ENCODE measurements at regions not wholly inside any gene's neighbourhood (a gene's known extent, or its start where the extent isn't known, plus 50 kb on each side); places are given as distances from the start of the nearest gene placed in this dataset.
"Not testable (repeated sequence)": the region's sequence is repeated elsewhere in the genome, so short reads cannot be mapped to it uniquely, and the experiment has no call there.

GRCh38 chr17:63231015-63231620 is 215.0 kb downstream of the CYB561 start:
- H3K27ac ChIP-seq; DNase-seq (ENCODE audit: low read depth, low spot score): not testable (repeated sequence)

- no peak for DNase-seq (ENCODE audit: low read depth, low spot score)
- H3K27ac ChIP-seq, result no peak overlapping the region
These were observed 213.4 kb downstream of the CYB561 start for GRCh38 chr17:63232565-63233310.

GRCh38 chr17:63240106-63240505 is 206.0 kb downstream of the CYB561 start:
- no peak for DNase-seq (ENCODE audit: low read depth, low spot score)
- no peak overlapping the region for H3K27ac ChIP-seq

GRCh38 chr17:63246344-63246743 is 199.8 kb downstream of the CYB561 start:
- DNase-seq (ENCODE audit: low read depth, low spot score), result no peak

DNA sequence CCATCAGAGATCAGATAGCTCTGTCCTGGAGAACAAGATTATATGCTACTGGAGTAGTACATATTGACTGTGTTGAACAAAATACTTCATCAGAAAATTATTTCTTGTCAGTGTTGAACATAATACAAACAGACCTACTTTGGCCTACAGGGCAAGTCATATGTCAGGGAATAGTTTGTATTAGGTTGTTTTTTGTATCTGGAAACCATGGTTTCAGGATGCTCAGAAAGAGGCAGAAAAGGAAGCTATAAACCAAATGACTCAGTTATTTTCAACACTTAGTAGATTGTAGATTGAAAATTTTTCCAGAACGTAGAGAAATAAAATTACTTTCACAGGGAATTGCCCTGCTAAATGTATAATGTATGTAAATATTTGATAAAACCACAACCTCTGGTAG is 198.4 kb downstream of the CYB561 start:
- H3K27ac ChIP-seq, result no peak overlapping the region
- DNase-seq (ENCODE audit: low read depth, low spot score), result no peak

More at GRCh38 chr17:63246344-63246743, 199.8 kb downstream of the CYB561 start:
- no peak overlapping the region for H3K27ac ChIP-seq

DNA sequence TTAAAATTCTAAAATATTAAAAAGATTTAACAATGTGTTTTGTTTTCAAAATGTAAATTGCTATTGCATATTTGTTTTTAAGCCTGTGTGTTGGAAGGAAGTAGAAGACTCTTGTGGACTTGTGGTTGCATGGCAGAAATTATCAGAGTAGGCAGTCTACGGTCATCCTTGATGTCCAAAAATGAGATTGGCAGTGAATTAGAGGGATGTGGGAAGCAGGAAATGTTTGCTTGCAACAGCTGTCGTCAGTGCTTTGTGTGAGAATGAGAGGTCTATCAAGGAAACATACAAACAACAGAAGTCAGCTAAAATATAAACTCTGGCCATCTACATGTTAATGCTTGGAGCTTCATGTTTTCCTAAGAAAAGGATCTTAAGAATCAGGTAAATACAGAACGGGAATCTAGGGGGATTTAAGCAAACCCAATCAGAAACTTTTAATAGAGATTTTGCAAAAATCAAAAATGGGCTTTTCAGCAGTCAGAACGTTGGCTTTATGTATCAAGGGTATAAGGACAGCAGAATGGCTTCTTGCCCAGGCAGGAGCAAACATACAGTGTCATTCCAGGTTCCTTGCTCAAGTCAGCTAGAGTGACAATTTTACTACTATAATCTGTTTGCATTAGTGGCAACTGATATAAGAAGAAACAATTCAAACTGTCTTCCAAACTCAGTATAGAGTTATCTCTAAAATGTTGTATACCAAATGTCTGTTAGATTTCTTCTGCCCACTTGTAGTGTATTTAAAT is 196.7 kb downstream of the CYB561 start:
- no peak overlapping the region for H3K27ac ChIP-seq
- DNase-seq (ENCODE audit: low read depth, low spot score), result no peak

DNA sequence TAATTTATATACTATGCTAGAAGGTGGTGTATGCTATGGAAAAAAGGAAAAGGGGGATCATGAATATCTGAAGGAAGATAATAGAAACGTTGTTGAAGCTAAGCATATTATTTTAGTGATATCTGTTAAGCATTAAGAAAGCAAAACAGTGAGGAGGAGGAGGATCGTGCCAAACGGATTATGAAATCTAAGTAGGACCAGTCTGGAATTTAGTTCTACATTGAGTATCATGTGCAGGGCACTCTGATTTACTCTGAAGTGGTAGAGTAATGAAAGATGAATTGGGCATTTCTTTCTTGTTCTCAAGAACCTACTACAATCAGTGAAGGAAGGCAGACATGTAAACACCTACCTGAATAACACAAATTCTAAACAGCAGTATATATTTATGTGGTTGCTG is 195.3 kb downstream of the CYB561 start:
- H3K27ac ChIP-seq, result no peak overlapping the region
- DNase-seq (ENCODE audit: low read depth, low spot score), result no peak

GRCh38 chr17:63258785-63259184 is 187.3 kb downstream of the CYB561 start:
- DNase-seq (ENCODE audit: low read depth, low spot score), result no peak
- no peak overlapping the region for H3K27ac ChIP-seq

GRCh38 chr17:63262751-63263476 is 183.2 kb downstream of the CYB561 start:
- no peak for DNase-seq (ENCODE audit: low read depth, low spot score)
- no peak overlapping the region for H3K27ac ChIP-seq

- no peak for DNase-seq (ENCODE audit: low read depth, low spot score)
- no peak overlapping the region for H3K27ac ChIP-seq
These were observed 180.6 kb downstream of the CYB561 start for GRCh38 chr17:63265526-63265925.

GRCh38 chr17:63267846-63268245 is 178.3 kb downstream of the CYB561 start:
- no peak overlapping the region for H3K27ac ChIP-seq
- DNase-seq (ENCODE audit: low read depth, low spot score), result no peak

GRCh38 chr17:63268827-63269226 is 177.3 kb downstream of the CYB561 start:
- DNase-seq (ENCODE audit: low read depth, low spot score), result no peak
- H3K27ac ChIP-seq, result no peak overlapping the region

GRCh38 chr17:63270610-63271009 is 175.5 kb downstream of the CYB561 start:
- peak overlapping the region; percentile 54 for H3K27ac ChIP-seq
- no peak for DNase-seq (ENCODE audit: low read depth, low spot score)

- no peak for DNase-seq (ENCODE audit: low read depth, low spot score)
- peak overlapping the region; percentile 65 for H3K27ac ChIP-seq
These were observed 172.0 kb downstream of the CYB561 start for GRCh38 chr17:63274146-63274545.

- H3K27ac ChIP-seq, result peak overlapping the region; percentile 65
- DNase-seq (ENCODE audit: low read depth, low spot score), result peak; percentile 93
These were observed 170.7 kb downstream of the CYB561 start for GRCh38 chr17:63275318-63275970.

- peak overlapping the region; percentile 65 for H3K27ac ChIP-seq
- DNase-seq (ENCODE audit: low read depth, low spot score), result no peak
These were observed 169.9 kb downstream of the CYB561 start for GRCh38 chr17:63275971-63276745.

DNA sequence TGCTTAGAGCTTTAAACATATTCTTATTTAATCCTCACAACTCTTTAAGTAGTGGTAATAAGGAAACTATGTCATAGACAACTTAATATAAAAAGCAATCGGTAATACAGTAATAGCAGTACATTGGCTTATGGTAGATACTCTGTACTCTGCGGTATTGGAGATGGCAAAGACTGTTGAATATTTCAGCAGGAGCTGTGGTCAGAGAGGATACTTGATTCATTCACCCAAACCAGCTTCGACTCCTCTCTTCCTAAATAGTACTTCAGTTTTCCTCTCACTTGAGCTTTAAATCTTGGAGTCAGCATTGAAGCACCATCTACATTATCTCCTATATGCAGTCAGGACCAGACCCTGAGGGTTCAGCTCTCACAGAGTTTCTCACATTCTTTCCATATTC is 169.3 kb downstream of the CYB561 start:
- H3K27ac ChIP-seq, result no peak overlapping the region
- no peak for DNase-seq (ENCODE audit: low read depth, low spot score)

- no peak for DNase-seq (ENCODE audit: low read depth, low spot score)
- H3K27ac ChIP-seq, result no peak overlapping the region
These were observed 168.5 kb downstream of the CYB561 start for GRCh38 chr17:63277629-63278028.

DNA sequence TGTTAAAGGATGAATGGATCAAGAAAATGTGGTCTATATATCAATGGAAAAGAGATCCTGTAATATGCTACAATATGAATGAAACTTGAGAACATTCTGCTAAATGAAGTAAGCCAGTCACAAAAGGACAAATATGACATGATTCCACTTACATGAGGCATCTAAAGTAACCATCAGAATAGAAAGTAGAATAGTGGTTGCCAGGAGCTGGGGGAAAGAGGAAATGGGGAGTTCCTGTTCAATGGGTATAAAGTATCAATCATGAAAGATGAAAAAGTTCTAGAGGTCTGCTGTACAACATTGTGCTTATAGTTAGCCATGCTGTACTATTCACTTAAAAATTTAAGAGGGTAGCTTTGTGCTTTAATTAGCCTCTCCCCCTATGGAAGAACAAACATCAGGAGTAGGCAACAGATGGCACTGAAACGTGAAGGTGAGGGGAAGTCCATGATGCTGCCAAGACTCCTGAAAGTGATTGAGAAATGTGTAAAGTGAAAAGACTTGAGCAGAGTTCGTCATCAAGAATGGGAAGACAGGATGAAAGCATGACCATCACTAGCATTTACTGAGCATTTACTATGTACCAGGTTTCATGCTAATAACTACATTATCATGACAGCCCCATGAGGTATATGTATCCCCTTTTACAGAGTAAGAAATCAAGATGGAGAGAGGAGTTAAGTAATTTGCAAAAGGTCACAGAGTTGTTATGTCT is 167.2 kb downstream of the CYB561 start:
- no peak for DNase-seq (ENCODE audit: low read depth, low spot score)
- peak overlapping the region; percentile 81 for H3K27ac ChIP-seq
